GM21786 (cell line): ENCODE measurements at regions not wholly inside any gene's neighbourhood (a gene's known extent, or its start where the extent isn't known, plus 50 kb on each side); places are given as distances from the start of the nearest gene placed in this dataset.
"Not testable (repeated sequence)": the region's sequence is repeated elsewhere in the genome, so short reads cannot be mapped to it uniquely, and the experiment has no call there.

Source experiments
- ATAC-seq: cut with Tn5 transposase; IDR thresholded peaks from one replicate; pipeline ENCODE4 v1.9.1; 2021; ENCODE audit not compliant: unreplicated experiment

GRCh38 chr3:87435926-87436620 is 159.7 kb upstream of the POU1F1 start:
- ATAC-seq = no peak

- not testable (repeated sequence) for ATAC-seq
Observed at GRCh38 chr3:87433445-87433844, 157.1 kb upstream of the POU1F1 start.

GRCh38 chr3:87426918-87427317 is 150.5 kb upstream of the POU1F1 start:
- no peak for ATAC-seq

GRCh38 chr3:87425056-87425455 is 148.7 kb upstream of the POU1F1 start:
- ATAC-seq = no peak

- no peak for ATAC-seq
Observed at GRCh38 chr3:87423336-87423735, 147.0 kb upstream of the POU1F1 start.

- no peak for ATAC-seq
Observed at GRCh38 chr3:87422333-87422732, 145.9 kb upstream of the POU1F1 start.

- ATAC-seq = no peak
Observed at GRCh38 chr3:87420171-87420570, 143.8 kb upstream of the POU1F1 start.

- no peak for ATAC-seq
Observed at GRCh38 chr3:87414271-87414670, 137.9 kb upstream of the POU1F1 start.

- no peak for ATAC-seq
Observed at GRCh38 chr3:87413814-87414213, 137.4 kb upstream of the POU1F1 start.

GRCh38 chr3:87410110-87410509 is 133.7 kb upstream of the POU1F1 start:
- no peak for ATAC-seq

- no peak for ATAC-seq
Observed at GRCh38 chr3:87398168-87398801, 121.9 kb upstream of the POU1F1 start.

- no peak for ATAC-seq
Observed at GRCh38 chr3:87397211-87397610, 120.8 kb upstream of the POU1F1 start.

- ATAC-seq = no peak
Observed at GRCh38 chr3:87390821-87391220, 114.4 kb upstream of the POU1F1 start.

GRCh38 chr3:87390353-87390752 is 114.0 kb upstream of the POU1F1 start:
- no peak for ATAC-seq

- ATAC-seq = no peak
Observed at GRCh38 chr3:87375231-87375682, 98.9 kb upstream of the POU1F1 start.

GRCh38 chr3:87370007-87370406 is 93.6 kb upstream of the POU1F1 start:
- ATAC-seq = no peak

GRCh38 chr3:87367736-87368135 is 91.4 kb upstream of the POU1F1 start:
- no peak for ATAC-seq

GRCh38 chr3:87363721-87364120 is 87.3 kb upstream of the POU1F1 start:
- ATAC-seq = no peak

GRCh38 chr3:87361956-87362355 is 85.6 kb upstream of the POU1F1 start:
- no peak for ATAC-seq

GRCh38 chr3:87361271-87361670 is 84.9 kb upstream of the POU1F1 start:
- ATAC-seq = no peak

GRCh38 chr3:87359826-87360225 is 83.4 kb upstream of the POU1F1 start:
- ATAC-seq = no peak

GRCh38 chr3:87359025-87359424 is 82.6 kb upstream of the POU1F1 start:
- ATAC-seq = no peak

GRCh38 chr3:87358066-87358465 is 81.7 kb upstream of the POU1F1 start:
- no peak for ATAC-seq
